HG03442 (cell line): ENCODE measurements at regions not wholly inside any gene's neighbourhood (a gene's known extent, or its start where the extent isn't known, plus 50 kb on each side); places are given as distances from the start of the nearest gene placed in this dataset.
"Not testable (repeated sequence)": the region's sequence is repeated elsewhere in the genome, so short reads cannot be mapped to it uniquely, and the experiment has no call there.

Source experiments
- ATAC-seq: cut with Tn5 transposase; IDR thresholded peaks from one replicate; pipeline ENCODE4 v1.9.1; 2021; ENCODE audit warnings: mild to moderate bottlenecking, moderate library complexity; ENCODE audit not compliant: unreplicated experiment

DNA sequence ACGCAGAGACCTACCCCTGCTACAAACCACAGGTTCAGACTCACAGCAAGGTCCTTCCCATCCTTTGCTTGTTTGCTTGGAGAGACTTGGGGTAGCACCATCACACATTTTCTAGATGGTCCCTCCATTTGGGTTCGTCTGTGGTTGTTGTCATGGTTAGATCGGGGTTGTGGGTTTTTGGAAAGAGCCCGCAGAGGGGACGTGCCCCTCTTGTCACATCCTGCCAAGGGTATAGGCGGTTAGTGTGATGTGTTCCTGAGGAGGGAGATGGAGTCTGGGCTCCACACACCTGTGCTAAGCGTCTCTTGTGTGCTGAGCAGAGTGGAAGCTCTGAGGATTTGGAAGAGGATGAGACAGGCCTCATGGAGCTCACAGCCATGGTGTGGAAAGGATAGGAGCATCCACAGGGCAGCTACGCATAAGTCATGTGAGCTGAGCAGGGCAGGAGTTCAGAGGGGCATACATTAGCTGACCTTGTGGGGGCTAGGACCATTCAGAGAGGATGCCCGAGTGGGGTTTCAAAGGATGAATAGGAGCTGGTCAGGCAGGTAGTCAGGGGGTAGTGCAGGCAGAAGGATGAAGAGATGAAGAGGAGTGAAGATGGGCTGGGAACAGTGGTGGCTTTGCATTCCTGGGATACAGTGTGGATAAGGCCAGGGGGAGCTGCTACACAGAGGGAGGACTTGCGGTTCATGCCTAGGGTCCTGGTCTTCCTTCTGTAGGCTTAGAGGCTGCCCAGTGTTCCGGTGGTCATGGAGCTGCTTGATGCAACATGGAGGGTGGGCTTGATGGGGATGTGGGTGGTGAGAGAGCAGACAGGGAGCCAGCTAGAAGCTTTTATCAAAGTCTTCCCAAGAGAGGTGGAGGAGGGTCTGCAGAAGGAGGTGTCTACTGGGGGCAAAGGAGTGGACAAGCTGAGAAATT is 62.9 kb downstream of the ACKR3 start:
- ATAC-seq, result no peak

DNA sequence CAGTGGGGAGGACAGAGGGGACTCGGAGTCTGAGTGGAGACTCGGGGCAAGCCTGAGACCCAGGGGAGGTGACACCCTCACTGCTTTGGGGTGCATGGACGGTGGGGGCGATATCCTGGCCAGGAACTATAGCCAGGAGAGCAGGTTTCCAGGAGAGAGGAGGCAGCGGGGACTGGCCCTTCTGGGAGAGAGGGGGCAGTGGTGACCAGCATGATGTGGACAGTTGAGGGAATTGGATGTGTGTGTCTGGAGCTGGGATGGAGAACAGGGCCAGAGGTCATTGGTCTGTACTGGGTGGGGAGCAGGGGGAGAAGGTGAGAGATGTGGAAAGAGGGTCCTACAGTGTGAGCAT is 63.6 kb downstream of the ACKR3 start:
- no peak for ATAC-seq

DNA sequence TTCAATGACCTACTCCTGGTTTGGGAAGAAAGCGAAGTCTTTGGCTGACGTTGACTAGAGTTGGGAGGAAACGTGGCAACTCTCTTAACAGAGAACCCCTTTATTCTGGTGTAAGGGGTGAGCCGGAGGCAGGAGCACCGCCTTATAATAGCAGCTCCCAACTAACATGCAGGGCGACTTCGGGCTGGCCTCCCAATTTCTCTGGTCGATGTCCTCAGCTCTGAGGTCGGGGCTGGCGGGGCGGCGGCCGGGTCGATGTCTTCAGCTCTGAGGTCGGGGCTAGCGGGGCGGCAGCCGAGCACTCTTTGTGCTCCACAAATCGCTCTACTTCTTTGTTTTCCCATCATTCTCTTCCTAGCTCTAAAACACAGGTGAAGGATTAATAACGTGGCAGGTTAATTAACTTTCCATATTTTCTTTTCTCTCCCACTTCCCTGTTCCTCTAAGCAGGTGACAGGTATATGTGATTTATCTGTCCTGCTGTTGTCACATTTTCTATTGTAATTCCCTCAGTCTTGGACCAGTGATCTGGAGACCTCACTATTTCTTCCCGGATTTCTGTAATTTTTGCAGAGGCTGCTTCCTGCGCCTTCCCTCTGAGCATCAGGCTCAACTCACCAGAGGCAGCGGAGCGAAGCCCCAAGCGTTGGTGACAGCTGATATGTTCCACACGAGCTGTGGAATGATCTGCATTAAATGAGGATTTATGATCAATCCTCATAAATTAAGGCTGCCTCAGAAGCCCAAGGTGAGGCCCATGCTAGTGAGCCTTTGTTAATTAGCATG is 64.3 kb downstream of the ACKR3 start:
- no peak for ATAC-seq

- ATAC-seq, result no peak
Measured at GRCh38 chr2:236636261-236636660, 66.6 kb downstream of the ACKR3 start.

DNA sequence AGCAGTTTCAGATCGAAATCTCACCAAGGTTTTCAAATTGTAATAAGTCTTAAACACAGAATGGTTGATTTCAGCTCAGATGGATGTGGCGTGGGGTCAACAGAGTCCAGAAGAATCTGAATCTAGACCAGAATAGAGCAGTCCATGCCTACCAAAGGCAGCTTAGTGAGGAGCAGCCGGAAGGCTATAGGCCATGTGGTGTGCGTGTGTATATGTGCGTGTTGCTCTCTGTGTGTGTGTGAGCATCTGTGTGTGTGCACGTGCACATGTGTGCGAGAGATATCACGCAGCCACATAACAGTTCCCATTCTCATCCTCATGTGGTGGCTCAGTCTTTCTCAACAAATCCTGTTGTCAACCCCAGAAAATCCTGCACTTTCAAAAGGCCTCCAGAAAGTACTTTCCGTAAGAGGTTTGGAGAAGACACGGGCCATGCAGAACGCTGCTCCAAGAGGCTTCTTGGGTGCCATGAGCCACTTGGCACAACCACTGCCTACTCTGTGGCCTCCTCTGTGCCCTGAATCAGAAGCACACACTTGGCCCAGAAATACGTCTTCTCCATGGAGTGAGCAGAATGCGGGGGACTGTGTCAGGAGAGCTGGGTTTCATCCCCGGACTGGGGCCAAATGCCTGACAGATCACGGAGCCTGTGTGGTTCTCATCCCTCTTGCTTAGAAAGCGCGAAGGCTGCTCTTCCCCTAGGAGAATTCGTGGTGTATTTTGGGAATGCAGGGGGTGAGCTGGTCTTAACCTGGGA is 67.3 kb downstream of the ACKR3 start:
- ATAC-seq, result no peak

- ATAC-seq, result no peak
Measured at GRCh38 chr2:236637686-236638569, 68.3 kb downstream of the ACKR3 start.

- no peak for ATAC-seq
Measured at GRCh38 chr2:236638707-236639106, 69.1 kb downstream of the ACKR3 start.

GRCh38 chr2:236639461-236640235 is 70.0 kb downstream of the ACKR3 start:
- ATAC-seq, result no peak

GRCh38 chr2:236641051-236641726 is 71.6 kb downstream of the ACKR3 start:
- no peak for ATAC-seq

DNA sequence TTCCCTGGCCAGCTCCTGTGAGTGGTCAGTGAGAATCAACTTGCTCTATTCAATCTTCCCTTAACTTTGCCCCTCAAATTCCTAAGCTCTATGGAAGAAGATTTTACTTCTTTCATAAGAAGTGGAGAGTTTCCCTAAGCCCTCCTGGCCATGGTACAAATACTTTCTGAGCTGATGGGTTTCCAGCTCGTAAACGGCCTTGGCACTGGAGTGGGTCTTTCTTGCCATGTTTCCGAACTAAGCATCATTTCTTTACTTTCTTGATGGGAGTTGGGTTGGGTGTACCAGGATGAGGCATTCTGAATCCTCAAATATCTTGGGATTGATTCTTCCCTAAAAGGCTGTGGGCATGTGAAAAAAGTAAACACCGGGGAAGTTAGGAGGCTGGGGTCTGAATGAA is 72.5 kb downstream of the ACKR3 start:
- no peak for ATAC-seq

- ATAC-seq, result no peak
Measured at GRCh38 chr2:236642584-236643291, 73.1 kb downstream of the ACKR3 start.

- no peak for ATAC-seq
Measured at GRCh38 chr2:236643480-236643879, 73.9 kb downstream of the ACKR3 start.

GRCh38 chr2:236644067-236644466 is 74.4 kb downstream of the ACKR3 start:
- no peak for ATAC-seq

GRCh38 chr2:236644502-236644911 is 74.9 kb downstream of the ACKR3 start:
- ATAC-seq, result no peak

- ATAC-seq, result not testable (repeated sequence)
Measured at GRCh38 chr2:236645141-236645540, 75.5 kb downstream of the ACKR3 start.

- no peak for ATAC-seq
Measured at GRCh38 chr2:236646441-236646840, 76.8 kb downstream of the ACKR3 start.

- no peak for ATAC-seq
Measured at GRCh38 chr2:236646871-236647270, 77.2 kb downstream of the ACKR3 start.

DNA sequence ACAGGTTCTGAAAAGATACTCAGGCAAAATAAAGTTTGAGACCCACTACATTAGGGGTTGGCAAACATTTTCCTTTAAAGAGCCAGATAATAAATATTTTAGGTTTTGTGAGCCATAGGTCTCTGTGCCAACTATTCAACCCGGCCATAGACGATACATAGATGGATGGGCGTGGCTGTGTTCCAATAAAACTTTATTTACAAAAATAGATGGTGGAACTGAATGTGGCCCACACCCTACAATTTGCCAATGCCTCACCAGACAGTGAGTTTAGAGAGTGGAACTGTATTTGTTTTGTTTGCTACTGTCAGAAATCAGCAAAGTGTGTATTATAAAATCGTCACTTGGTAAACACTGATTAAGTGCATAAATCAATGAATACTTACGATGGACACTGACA is 78.0 kb downstream of the ACKR3 start:
- ATAC-seq, result no peak
